ENCODE measurements at regions not wholly inside any gene's neighbourhood (a gene's known extent, or its start where the extent isn't known, plus 50 kb on each side); places are given as distances from the start of the nearest gene placed in this dataset.

DNA sequence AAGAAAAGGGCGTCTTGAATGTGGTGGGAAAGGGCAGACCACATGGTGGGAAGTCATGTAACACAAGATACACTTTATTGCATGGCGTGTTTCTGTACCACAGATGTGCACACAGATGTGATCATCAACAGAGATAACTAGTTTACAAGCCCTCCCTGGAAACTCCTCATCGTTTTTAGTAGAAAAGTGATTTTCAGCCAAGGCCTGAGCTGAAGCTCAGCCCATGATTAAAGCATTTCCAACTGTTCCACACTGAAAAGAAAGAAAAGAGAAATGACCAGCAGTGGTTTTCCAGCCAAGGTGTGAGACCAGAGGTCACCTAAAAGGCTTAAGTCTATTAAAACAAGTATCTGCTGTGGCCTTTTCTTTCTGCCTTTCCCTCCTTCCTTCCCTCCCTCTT lies 463.9 kb upstream of the JAG1 start (continued):
- TF ChIP-seq, protein P1, sequence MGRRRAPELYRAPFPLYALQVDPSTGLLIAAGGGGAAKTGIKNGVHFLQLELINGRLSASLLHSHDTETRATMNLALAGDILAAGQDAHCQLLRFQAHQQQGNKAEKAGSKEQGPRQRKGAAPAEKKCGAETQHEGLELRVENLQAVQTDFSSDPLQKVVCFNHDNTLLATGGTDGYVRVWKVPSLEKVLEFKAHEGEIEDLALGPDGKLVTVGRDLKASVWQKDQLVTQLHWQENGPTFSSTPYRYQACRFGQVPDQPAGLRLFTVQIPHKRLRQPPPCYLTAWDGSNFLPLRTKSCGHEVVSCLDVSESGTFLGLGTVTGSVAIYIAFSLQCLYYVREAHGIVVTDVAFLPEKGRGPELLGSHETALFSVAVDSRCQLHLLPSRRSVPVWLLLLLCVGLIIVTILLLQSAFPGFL (CRISPR knock-in tag; IDR thresholded peaks at IDR 0.05; ENCODE audit: borderline replicate concordance) = no peak
- no peak for TF ChIP-seq NR1H2 (CRISPR knock-in tag; IDR thresholded peaks at IDR 0.05)
- TF ChIP-seq ESRRA (CRISPR knock-in tag; IDR thresholded peaks at IDR 0.05; ENCODE audit: borderline replicate concordance) = no peak
- TF ChIP-seq, protein P2, sequence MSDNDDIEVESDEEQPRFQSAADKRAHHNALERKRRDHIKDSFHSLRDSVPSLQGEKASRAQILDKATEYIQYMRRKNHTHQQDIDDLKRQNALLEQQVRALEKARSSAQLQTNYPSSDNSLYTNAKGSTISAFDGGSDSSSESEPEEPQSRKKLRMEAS (CRISPR knock-in tag; IDR thresholded peaks at IDR 0.05) = no peak
- no peak for TF ChIP-seq TEAD4 (CRISPR knock-in tag; IDR thresholded peaks at IDR 0.05)
- TF ChIP-seq, protein P3, sequence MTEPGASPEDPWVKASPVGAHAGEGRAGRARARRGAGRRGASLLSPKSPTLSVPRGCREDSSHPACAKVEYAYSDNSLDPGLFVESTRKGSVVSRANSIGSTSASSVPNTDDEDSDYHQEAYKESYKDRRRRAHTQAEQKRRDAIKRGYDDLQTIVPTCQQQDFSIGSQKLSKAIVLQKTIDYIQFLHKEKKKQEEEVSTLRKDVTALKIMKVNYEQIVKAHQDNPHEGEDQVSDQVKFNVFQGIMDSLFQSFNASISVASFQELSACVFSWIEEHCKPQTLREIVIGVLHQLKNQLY (CRISPR knock-in tag; IDR thresholded peaks at IDR 0.05) = no peak
- no peak for TF ChIP-seq NFE2L1 (CRISPR knock-in tag; IDR thresholded peaks at IDR 0.05)
- TF ChIP-seq CBFB (CRISPR knock-in tag; IDR thresholded peaks at IDR 0.05; ENCODE audit: low read depth) = no peak
- TF ChIP-seq GRHL2 (CRISPR knock-in tag; IDR thresholded peaks at IDR 0.05; ENCODE audit: insufficient replicate concordance, severe bottlenecking) = no peak
- TF ChIP-seq, protein P4, sequence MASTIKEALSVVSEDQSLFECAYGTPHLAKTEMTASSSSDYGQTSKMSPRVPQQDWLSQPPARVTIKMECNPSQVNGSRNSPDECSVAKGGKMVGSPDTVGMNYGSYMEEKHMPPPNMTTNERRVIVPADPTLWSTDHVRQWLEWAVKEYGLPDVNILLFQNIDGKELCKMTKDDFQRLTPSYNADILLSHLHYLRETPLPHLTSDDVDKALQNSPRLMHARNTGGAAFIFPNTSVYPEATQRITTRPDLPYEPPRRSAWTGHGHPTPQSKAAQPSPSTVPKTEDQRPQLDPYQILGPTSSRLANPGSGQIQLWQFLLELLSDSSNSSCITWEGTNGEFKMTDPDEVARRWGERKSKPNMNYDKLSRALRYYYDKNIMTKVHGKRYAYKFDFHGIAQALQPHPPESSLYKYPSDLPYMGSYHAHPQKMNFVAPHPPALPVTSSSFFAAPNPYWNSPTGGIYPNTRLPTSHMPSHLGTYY (CRISPR knock-in tag; IDR thresholded peaks at IDR 0.05) = no peak
- TF ChIP-seq, protein P5, sequence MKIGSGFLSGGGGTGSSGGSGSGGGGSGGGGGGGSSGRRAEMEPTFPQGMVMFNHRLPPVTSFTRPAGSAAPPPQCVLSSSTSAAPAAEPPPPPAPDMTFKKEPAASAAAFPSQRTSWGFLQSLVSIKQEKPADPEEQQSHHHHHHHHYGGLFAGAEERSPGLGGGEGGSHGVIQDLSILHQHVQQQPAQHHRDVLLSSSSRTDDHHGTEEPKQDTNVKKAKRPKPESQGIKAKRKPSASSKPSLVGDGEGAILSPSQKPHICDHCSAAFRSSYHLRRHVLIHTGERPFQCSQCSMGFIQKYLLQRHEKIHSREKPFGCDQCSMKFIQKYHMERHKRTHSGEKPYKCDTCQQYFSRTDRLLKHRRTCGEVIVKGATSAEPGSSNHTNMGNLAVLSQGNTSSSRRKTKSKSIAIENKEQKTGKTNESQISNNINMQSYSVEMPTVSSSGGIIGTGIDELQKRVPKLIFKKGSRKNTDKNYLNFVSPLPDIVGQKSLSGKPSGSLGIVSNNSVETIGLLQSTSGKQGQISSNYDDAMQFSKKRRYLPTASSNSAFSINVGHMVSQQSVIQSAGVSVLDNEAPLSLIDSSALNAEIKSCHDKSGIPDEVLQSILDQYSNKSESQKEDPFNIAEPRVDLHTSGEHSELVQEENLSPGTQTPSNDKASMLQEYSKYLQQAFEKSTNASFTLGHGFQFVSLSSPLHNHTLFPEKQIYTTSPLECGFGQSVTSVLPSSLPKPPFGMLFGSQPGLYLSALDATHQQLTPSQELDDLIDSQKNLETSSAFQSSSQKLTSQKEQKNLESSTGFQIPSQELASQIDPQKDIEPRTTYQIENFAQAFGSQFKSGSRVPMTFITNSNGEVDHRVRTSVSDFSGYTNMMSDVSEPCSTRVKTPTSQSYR (CRISPR knock-in tag; IDR thresholded peaks at IDR 0.05) = no peak

DNA sequence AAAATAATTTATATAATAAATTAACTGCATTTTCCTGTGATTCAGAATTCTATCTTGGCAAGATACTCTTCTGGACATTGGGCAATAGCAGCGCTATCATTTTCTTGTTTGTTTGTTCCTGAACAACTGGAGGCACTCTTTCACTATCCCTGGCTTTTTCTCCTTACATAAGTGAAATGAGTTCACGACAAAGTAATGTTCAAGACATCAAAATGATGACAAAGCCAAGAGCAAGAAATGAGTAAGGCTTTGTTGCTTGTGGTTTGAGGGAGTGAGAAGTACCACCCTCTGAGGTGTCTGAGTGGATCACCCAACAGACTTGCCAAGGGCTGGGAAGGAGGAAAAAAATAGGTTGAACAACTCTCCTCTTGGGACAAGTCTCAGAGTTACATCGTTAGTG lies 466.6 kb upstream of the JAG1 start:
- Mint-ChIP-seq H3K9me3 (no peaks in the 10 kb centered on the region; the same call in 1 of the 2 replicates), H3K36me3 (no peaks in the 10 kb centered on the region), H3K27me3 (ENCODE audit: low read depth) (no peaks in the 10 kb centered on the region), H3K27ac (no peak overlapping the region), H3K4me3 (no peak overlapping the region), H3K4me1 (no peaks in the 10 kb centered on the region)
- CTCF ChIA-PET = no interaction called here
- no peak for DNase-seq (ENCODE audit: low spot score)
- POLR2A ChIA-PET = no interaction called here
- ATAC-seq = no peak
- TF ChIP-seq, protein P6, sequence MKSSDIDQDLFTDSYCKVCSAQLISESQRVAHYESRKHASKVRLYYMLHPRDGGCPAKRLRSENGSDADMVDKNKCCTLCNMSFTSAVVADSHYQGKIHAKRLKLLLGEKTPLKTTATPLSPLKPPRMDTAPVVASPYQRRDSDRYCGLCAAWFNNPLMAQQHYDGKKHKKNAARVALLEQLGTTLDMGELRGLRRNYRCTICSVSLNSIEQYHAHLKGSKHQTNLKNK (CRISPR knock-in tag; IDR thresholded peaks at IDR 0.05) = no peak
- no peak for TF ChIP-seq TEAD4 (CRISPR knock-in tag; IDR thresholded peaks at IDR 0.05)
- TF ChIP-seq ESRRA (CRISPR knock-in tag; IDR thresholded peaks at IDR 0.05; ENCODE audit: borderline replicate concordance) = no peak
- TF ChIP-seq ZNF416 (CRISPR knock-in tag; IDR thresholded peaks at IDR 0.05) = no peak
- TF ChIP-seq NR2C2 (CRISPR knock-in tag; IDR thresholded peaks at IDR 0.05) = no peak
- TF ChIP-seq, protein P3 (CRISPR knock-in tag; IDR thresholded peaks at IDR 0.05) = no peak
- no peak for TF ChIP-seq HMGA2 (CRISPR knock-in tag; IDR thresholded peaks at IDR 0.05)
- TF ChIP-seq ZNF396 (CRISPR knock-in tag; IDR thresholded peaks at IDR 0.05; ENCODE audit: borderline replicate concordance) = no peak
- TF ChIP-seq, protein P7, sequence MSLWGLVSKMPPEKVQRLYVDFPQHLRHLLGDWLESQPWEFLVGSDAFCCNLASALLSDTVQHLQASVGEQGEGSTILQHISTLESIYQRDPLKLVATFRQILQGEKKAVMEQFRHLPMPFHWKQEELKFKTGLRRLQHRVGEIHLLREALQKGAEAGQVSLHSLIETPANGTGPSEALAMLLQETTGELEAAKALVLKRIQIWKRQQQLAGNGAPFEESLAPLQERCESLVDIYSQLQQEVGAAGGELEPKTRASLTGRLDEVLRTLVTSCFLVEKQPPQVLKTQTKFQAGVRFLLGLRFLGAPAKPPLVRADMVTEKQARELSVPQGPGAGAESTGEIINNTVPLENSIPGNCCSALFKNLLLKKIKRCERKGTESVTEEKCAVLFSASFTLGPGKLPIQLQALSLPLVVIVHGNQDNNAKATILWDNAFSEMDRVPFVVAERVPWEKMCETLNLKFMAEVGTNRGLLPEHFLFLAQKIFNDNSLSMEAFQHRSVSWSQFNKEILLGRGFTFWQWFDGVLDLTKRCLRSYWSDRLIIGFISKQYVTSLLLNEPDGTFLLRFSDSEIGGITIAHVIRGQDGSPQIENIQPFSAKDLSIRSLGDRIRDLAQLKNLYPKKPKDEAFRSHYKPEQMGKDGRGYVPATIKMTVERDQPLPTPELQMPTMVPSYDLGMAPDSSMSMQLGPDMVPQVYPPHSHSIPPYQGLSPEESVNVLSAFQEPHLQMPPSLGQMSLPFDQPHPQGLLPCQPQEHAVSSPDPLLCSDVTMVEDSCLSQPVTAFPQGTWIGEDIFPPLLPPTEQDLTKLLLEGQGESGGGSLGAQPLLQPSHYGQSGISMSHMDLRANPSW (CRISPR knock-in tag; conservative IDR thresholded peaks at IDR 0.05; ENCODE audit: low read depth) = no peak
- TF ChIP-seq, protein P2 (CRISPR knock-in tag; IDR thresholded peaks at IDR 0.05) = no peak
- TF ChIP-seq, protein P8, sequence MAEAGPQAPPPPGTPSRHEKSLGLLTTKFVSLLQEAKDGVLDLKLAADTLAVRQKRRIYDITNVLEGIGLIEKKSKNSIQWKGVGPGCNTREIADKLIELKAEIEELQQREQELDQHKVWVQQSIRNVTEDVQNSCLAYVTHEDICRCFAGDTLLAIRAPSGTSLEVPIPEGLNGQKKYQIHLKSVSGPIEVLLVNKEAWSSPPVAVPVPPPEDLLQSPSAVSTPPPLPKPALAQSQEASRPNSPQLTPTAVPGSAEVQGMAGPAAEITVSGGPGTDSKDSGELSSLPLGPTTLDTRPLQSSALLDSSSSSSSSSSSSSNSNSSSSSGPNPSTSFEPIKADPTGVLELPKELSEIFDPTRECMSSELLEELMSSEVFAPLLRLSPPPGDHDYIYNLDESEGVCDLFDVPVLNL (CRISPR knock-in tag; IDR thresholded peaks at IDR 0.05; ENCODE audit: borderline replicate concordance, low read depth) = no peak
- TF ChIP-seq, protein P9, sequence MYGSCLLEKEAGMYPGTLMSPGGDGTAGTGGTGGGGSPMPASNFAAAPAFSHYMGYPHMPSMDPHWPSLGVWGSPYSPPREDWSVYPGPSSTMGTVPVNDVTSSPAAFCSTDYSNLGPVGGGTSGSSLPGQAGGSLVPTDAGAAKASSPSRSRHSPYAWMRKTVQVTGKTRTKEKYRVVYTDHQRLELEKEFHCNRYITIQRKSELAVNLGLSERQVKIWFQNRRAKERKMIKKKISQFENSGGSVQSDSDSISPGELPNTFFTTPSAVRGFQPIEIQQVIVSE (CRISPR knock-in tag; IDR thresholded peaks at IDR 0.05; ENCODE audit: borderline replicate concordance) = no peak
- TF ChIP-seq, protein P10, sequence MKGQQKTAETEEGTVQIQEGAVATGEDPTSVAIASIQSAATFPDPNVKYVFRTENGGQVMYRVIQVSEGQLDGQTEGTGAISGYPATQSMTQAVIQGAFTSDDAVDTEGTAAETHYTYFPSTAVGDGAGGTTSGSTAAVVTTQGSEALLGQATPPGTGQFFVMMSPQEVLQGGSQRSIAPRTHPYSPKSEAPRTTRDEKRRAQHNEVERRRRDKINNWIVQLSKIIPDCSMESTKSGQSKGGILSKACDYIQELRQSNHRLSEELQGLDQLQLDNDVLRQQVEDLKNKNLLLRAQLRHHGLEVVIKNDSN (CRISPR knock-in tag; IDR thresholded peaks at IDR 0.05) = no peak
- TF ChIP-seq NFE2L1 (CRISPR knock-in tag; IDR thresholded peaks at IDR 0.05) = no peak
- TF ChIP-seq, protein P11, sequence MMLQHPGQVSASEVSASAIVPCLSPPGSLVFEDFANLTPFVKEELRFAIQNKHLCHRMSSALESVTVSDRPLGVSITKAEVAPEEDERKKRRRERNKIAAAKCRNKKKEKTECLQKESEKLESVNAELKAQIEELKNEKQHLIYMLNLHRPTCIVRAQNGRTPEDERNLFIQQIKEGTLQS (CRISPR knock-in tag; conservative IDR thresholded peaks at IDR 0.05) = no peak
